Lower leg skin (tissue), 3 donors: ENCODE measurements at regions not wholly inside any gene's neighbourhood (a gene's known extent, or its start where the extent isn't known, plus 50 kb on each side); places are given as distances from the start of the nearest gene placed in this dataset.
"Not testable (repeated sequence)": the region's sequence is repeated elsewhere in the genome, so short reads cannot be mapped to it uniquely, and the experiment has no call there.

ENCODE experiments used
- POLR2A ChIP-seq, 2 donors: fragments of 450-650 bp; IDR thresholded peaks; one replicate each; pipeline ENCODE4 v1.6.1; 2016 to 2017; ENCODE audit warnings: antibody characterized with exemption in 2 of 2, mild to moderate bottlenecking in 1 of 2, moderate library complexity in 1 of 2
- TF ChIP-seq, protein P1 (sequence below), 3 donors: fragments of 450-650 bp; IDR thresholded peaks; one replicate each; pipeline ENCODE4 v1.5.1; 2016; ENCODE audit warnings: antibody characterized with exemption in 3 of 3, mild to moderate bottlenecking in 3 of 3, moderate library complexity in 2 of 3

- TF ChIP-seq, protein P1, sequence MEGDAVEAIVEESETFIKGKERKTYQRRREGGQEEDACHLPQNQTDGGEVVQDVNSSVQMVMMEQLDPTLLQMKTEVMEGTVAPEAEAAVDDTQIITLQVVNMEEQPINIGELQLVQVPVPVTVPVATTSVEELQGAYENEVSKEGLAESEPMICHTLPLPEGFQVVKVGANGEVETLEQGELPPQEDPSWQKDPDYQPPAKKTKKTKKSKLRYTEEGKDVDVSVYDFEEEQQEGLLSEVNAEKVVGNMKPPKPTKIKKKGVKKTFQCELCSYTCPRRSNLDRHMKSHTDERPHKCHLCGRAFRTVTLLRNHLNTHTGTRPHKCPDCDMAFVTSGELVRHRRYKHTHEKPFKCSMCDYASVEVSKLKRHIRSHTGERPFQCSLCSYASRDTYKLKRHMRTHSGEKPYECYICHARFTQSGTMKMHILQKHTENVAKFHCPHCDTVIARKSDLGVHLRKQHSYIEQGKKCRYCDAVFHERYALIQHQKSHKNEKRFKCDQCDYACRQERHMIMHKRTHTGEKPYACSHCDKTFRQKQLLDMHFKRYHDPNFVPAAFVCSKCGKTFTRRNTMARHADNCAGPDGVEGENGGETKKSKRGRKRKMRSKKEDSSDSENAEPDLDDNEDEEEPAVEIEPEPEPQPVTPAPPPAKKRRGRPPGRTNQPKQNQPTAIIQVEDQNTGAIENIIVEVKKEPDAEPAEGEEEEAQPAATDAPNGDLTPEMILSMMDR (IDR thresholded peaks at IDR 0.05), result not testable (repeated sequence)
- TF ChIP-seq POLR2A (IDR thresholded peaks at IDR 0.05), result not testable (repeated sequence)
Observed at GRCh38 chr16:21549396-21549795, 50.0 kb upstream of the METTL9 start.
